OCI-LY1 (cell line): ENCODE measurements at regions not wholly inside any gene's neighbourhood (a gene's known extent, or its start where the extent isn't known, plus 50 kb on each side); places are given as distances from the start of the nearest gene placed in this dataset.

ENCODE experiments used
- H2AFZ ChIP-seq: fragments of 200-600 bp; sonication (generic), shearing (Covaris generic); 2 replicates; pipeline ENCODE4 v1.6.0; 2014; ENCODE audit warnings: antibody characterized with exemption, mild to moderate bottlenecking, low read length
- H3F3A ChIP-seq: fragments of 200-600 bp; sonication (generic), shearing (Covaris generic); 2 replicates; pipeline ENCODE4 v1.6.0; 2014; ENCODE audit warnings: mild to moderate bottlenecking, antibody characterized with exemption, low read length, moderate library complexity; ENCODE audit not compliant: insufficient read depth
- H3K27ac ChIP-seq: fragments of 200-600 bp; sonication (generic); 2 replicates; pipeline ENCODE4 v1.5.1; 2014; ENCODE audit warnings: low read length, mixed run types, mild to moderate bottlenecking, low read depth; ENCODE audit not compliant: poor library complexity, severe bottlenecking
- H3K27me3 ChIP-seq: fragments of 200-600 bp; sonication (generic); 2 replicates; pipeline ENCODE4 v1.6.0; 2014; ENCODE audit warnings: antibody characterized with exemption, mild to moderate bottlenecking, low read length, moderate library complexity; ENCODE audit not compliant: insufficient read depth
- H3K36me3 ChIP-seq: fragments of 200-600 bp; sonication (generic); 2 replicates; pipeline ENCODE4 v1.6.1; 2014; ENCODE audit warnings: mild to moderate bottlenecking, antibody characterized with exemption, low read length, moderate library complexity, mixed read lengths; ENCODE audit not compliant: insufficient read depth
- H3K4me1 ChIP-seq: fragments of 200-600 bp; sonication (generic); 2 replicates; pipeline ENCODE4 v1.5.1; 2014; ENCODE audit warnings: mild to moderate bottlenecking, low read length, moderate library complexity; ENCODE audit not compliant: insufficient read depth, severe bottlenecking
- H3K4me2 ChIP-seq: fragments of 200-600 bp; sonication (generic), shearing (Covaris generic); 2 replicates; pipeline ENCODE4 v1.6.1; 2014; ENCODE audit warnings: low read length
- H3K4me3 ChIP-seq: fragments of 200-600 bp; sonication (generic); 2 replicates; pipeline ENCODE4 v1.5.1; 2014; ENCODE audit warnings: low read length, low read depth, mild to moderate bottlenecking, mixed read lengths; ENCODE audit not compliant: poor library complexity, severe bottlenecking
- H3K79me2 ChIP-seq: fragments of 200-600 bp; shearing (Covaris generic); 2 replicates; pipeline ENCODE4 v1.6.1; 2016; ENCODE audit warnings: mixed run types, low read length, mixed read lengths; ENCODE audit not compliant: insufficient read depth
- H3K9ac ChIP-seq: fragments of 200-600 bp; sonication (generic), shearing (Covaris generic); 2 replicates; pipeline ENCODE4 v1.6.1; 2014; ENCODE audit warnings: mild to moderate bottlenecking, low read length, mixed read lengths
- H3K9me2 ChIP-seq: fragments of 200-600 bp; sonication (generic), shearing (Covaris generic); 2 replicates; pipeline ENCODE4 v1.6.1; 2014; ENCODE audit warnings: low read depth, mild to moderate bottlenecking, low read length, mixed read lengths
- H3K9me3 ChIP-seq: fragments of 200-600 bp; shearing (Covaris generic); 2 replicates; pipeline ENCODE4 v1.6.1; 2014; ENCODE audit warnings: low read length, mixed read lengths
- H4K20me1 ChIP-seq: fragments of 200-600 bp; sonication (generic), shearing (Covaris generic); 2 replicates; pipeline ENCODE4 v1.6.0; 2016; ENCODE audit warnings: mild to moderate bottlenecking, low read length; ENCODE audit not compliant: insufficient read depth
- CTCF ChIP-seq: fragments of 200-600 bp; sonication (generic), shearing (Covaris generic); IDR thresholded peaks from 2 replicates; pipeline ENCODE4 v1.5.1; 2017; ENCODE audit warnings: mild to moderate bottlenecking, antibody characterized with exemption, low read length, moderate library complexity, mixed read lengths
- EZH2 ChIP-seq: fragments of 200-600 bp; sonication (generic), shearing (Covaris generic); IDR thresholded peaks from 2 replicates; pipeline ENCODE4 v1.8.0; 2017; ENCODE audit warnings: borderline replicate concordance, mixed run types, mild to moderate bottlenecking, antibody characterized with exemption, low read length, moderate library complexity, mixed read lengths

- Histone ChIP-seq H3K9me3 (no peaks in the 10 kb centered on the region), H3K27ac (no peak overlapping the region), H2AFZ (no peak overlapping the region), H4K20me1 (no peaks in the 10 kb centered on the region), H3K4me2 (no peak overlapping the region), H3K79me2 (no peaks in the 10 kb centered on the region), H3K27me3 (no peaks in the 10 kb centered on the region), H3K9ac (no peak overlapping the region), H3K4me3 (no peak overlapping the region), H3K4me1 (no peaks in the 10 kb centered on the region), H3F3A (no peaks in the 10 kb centered on the region), H3K9me2 (no peaks in the 10 kb centered on the region), H3K36me3 (no peaks in the 10 kb centered on the region)
- no peak for TF ChIP-seq CTCF
- TF ChIP-seq EZH2, result no peak
Observed at GRCh38 chr1:209103092-209103491, 480.4 kb upstream of the CAMK1G start.

- Histone ChIP-seq H3K9me2 (no peaks in the 10 kb centered on the region), H3K79me2 (no peaks in the 10 kb centered on the region), H3K27me3 (no peaks in the 10 kb centered on the region), H3K27ac (no peak overlapping the region), H4K20me1 (no peaks in the 10 kb centered on the region), H3K9ac (no peak overlapping the region), H3F3A (no peaks in the 10 kb centered on the region), H2AFZ (no peak overlapping the region), H3K9me3 (no peaks in the 10 kb centered on the region), H3K4me2 (no peak overlapping the region), H3K4me3 (no peak overlapping the region), H3K4me1 (no peaks in the 10 kb centered on the region), H3K36me3 (no peaks in the 10 kb centered on the region)
- no peak for TF ChIP-seq CTCF
Observed at GRCh38 chr1:209104646-209105045, 478.9 kb upstream of the CAMK1G start.

GRCh38 chr1:209105701-209106100 lies 477.8 kb upstream of the CAMK1G start:
- Histone ChIP-seq H3K79me2 (no peaks in the 10 kb centered on the region), H4K20me1 (no peaks in the 10 kb centered on the region), H3K4me2 (no peak overlapping the region), H3K9me3 (no peaks in the 10 kb centered on the region), H3K27ac (no peak overlapping the region), H3K9ac (no peak overlapping the region), H3K27me3 (no peaks in the 10 kb centered on the region), H2AFZ (no peak overlapping the region), H3K36me3 (no peaks in the 10 kb centered on the region), H3K4me3 (no peak overlapping the region), H3F3A (no peaks in the 10 kb centered on the region), H3K4me1 (no peaks in the 10 kb centered on the region), H3K9me2 (no peaks in the 10 kb centered on the region)
- TF ChIP-seq EZH2, result no peak
- no peak for TF ChIP-seq CTCF
